Endothelial cell of umbilical vein (primary cell): ENCODE measurements at regions not wholly inside any gene's neighbourhood (a gene's known extent, or its start where the extent isn't known, plus 50 kb on each side); places are given as distances from the start of the nearest gene placed in this dataset.

ENCODE experiments used
- BruUV-seq: library from RNA; stranded (reverse); fragments of 400-500 nt; replicated peaks from 2 replicates; lab custom pipeline; 2021; lab: Mats Ljungman, UMichigan
- CTCF ChIA-PET: fragments of 300-600, 350-600 bp; sonication (Branson Sonifier 250); formaldehyde crosslinking; loops from one replicate; lab custom pipeline; 2021; ENCODE audit warnings: antibody characterized with exemption, inconsistent platforms; lab: Charles Lee
- POLR2A ChIA-PET: fragments of 300-600, 350-600 bp; sonication (Branson Sonifier 250); formaldehyde crosslinking; loops from one replicate; lab custom pipeline; 2021; ENCODE audit warnings: antibody characterized with exemption, inconsistent platforms; lab: Charles Lee
- DNase-seq: peaks from one replicate; pipeline ENCODE4 v3.0.0-alpha.2; 2011; ENCODE audit warnings: low read depth, low spot score
- FAIRE-seq: peaks from 2 replicates; lab custom pipeline; 2011; peaks lifted over from hg19 to GRCh38; lab: Jason Lieb, UNC
- H2AFZ ChIP-seq: 2 replicates; pipeline ENCODE4 v1.6.0; 2012; ENCODE audit warnings: low read depth, low read length, control low read depth, inconsistent platforms
- H3K27ac ChIP-seq: 2 replicates; pipeline ENCODE4 v1.5.1; 2011; ENCODE audit warnings: low read depth, mild to moderate bottlenecking, control low read depth, low read length, moderate library complexity; ENCODE audit not compliant: insufficient read depth
- H3K27me3 ChIP-seq, 2 experiments: 2 replicates each; pipeline versions ENCODE4 v1.6.0 to v1.6.1; 2011; ENCODE audit warnings: low read length in 2 of 2, mixed read lengths in 1 of 2; ENCODE audit not compliant: control insufficient read depth in 2 of 2, insufficient read depth in 2 of 2
- H3K36me3 ChIP-seq, 2 experiments: 2 replicates in 1 of 2; 3 replicates in 1 of 2; pipeline ENCODE4 v1.5.1; 2011; ENCODE audit warnings: low read length in 2 of 2, mild to moderate bottlenecking in 1 of 2, moderate library complexity in 1 of 2; ENCODE audit not compliant: control insufficient read depth in 2 of 2, insufficient read depth in 2 of 2; ENCODE audit errors: extremely low read depth in 1 of 2
- H3K4me1 ChIP-seq: 3 replicates; pipeline ENCODE4 v1.5.1; 2011; ENCODE audit warnings: mild to moderate bottlenecking, low read length; ENCODE audit not compliant: control insufficient read depth, insufficient read depth; ENCODE audit errors: extremely low read depth
- H3K4me2 ChIP-seq: 2 replicates; pipeline ENCODE4 v1.6.1; 2011; ENCODE audit warnings: low read length, control low read depth, mixed read lengths; ENCODE audit not compliant: insufficient read depth
- H3K4me3 ChIP-seq, 3 experiments: fragments of 200-600 bp in 1 of 3; sonication (generic), shearing (Covaris generic) in 1 of 3; replicated peaks in 1 of 3; 2 replicates each; pipeline ENCODE4 v1.5.1; 2011 to 2016; ENCODE audit warnings: control low read depth in 3 of 3, low read length in 3 of 3, mild to moderate bottlenecking in 2 of 3, inconsistent platforms in 1 of 3, low read depth in 1 of 3, moderate library complexity in 1 of 3; ENCODE audit not compliant: insufficient read depth in 1 of 3
- H3K79me2 ChIP-seq: 2 replicates; pipeline ENCODE4 v1.6.0; 2012; ENCODE audit warnings: low read length, inconsistent platforms; ENCODE audit not compliant: control insufficient read depth, insufficient read depth
- H3K9ac ChIP-seq: replicated peaks from 2 replicates; pipeline ENCODE3; 2011; ENCODE audit warnings: low read length, control low read depth; ENCODE audit not compliant: insufficient read depth; ENCODE audit errors: extremely low read depth
- H3K9me1 ChIP-seq: replicated peaks from 3 replicates; pipeline ENCODE4 v1.6.0; 2011; ENCODE audit warnings: mild to moderate bottlenecking, low read length; ENCODE audit not compliant: control insufficient read depth, insufficient read depth; ENCODE audit errors: extremely low read depth
- H3K9me3 ChIP-seq: replicated peaks from 2 replicates; pipeline ENCODE4 v1.5.1; 2012; ENCODE audit warnings: low read length, inconsistent platforms; ENCODE audit not compliant: control insufficient read depth, insufficient read depth
- H4K20me1 ChIP-seq: replicated peaks from 2 replicates; pipeline ENCODE3; 2011; ENCODE audit warnings: mild to moderate bottlenecking, low read length; ENCODE audit not compliant: control insufficient read depth, insufficient read depth; ENCODE audit errors: extremely low read depth
- CTCF ChIP-seq, 2 donors: IDR thresholded peaks; 1 replicate in 1 of 2; 2 replicates in 1 of 2; pipeline ENCODE4 v1.5.1; 2011; ENCODE audit warnings: low read length in 2 of 2, mild to moderate bottlenecking in 2 of 2, moderate library complexity in 2 of 2, control low read depth in 1 of 2, inconsistent platforms in 1 of 2, low read depth in 1 of 2; ENCODE audit not compliant: insufficient read depth in 1 of 2; ENCODE audit errors: extremely low read depth in 1 of 2
- EZH2 ChIP-seq: IDR thresholded peaks from 2 replicates; pipeline ENCODE4 v1.6.1; 2012; ENCODE audit warnings: borderline replicate concordance, low read depth, mild to moderate bottlenecking, moderate library complexity, low read length, inconsistent platforms; ENCODE audit not compliant: severe bottlenecking
- FOS ChIP-seq: IDR thresholded peaks from 2 replicates; pipeline ENCODE4 v1.6.1; 2011; ENCODE audit warnings: mild to moderate bottlenecking, low read length, moderate library complexity, borderline replicate concordance; ENCODE audit not compliant: insufficient read depth
- GATA2 ChIP-seq: IDR thresholded peaks from 2 replicates; pipeline ENCODE4 v1.7.0; 2011; ENCODE audit warnings: low read depth, mild to moderate bottlenecking, moderate library complexity, mixed read lengths, low read length; ENCODE audit not compliant: insufficient read length, insufficient read depth
- JUN ChIP-seq: IDR thresholded peaks from 2 replicates; pipeline ENCODE4 v1.6.1; 2011; ENCODE audit warnings: borderline replicate concordance, low read depth; ENCODE audit not compliant: insufficient read length, insufficient read depth
- MYC ChIP-seq: IDR thresholded peaks from one replicate; pipeline ENCODE4 v1.6.1; 2011; ENCODE audit warnings: mild to moderate bottlenecking, low read depth, low read length
- POLR2A ChIP-seq: IDR thresholded peaks from 2 replicates; pipeline ENCODE4 v1.6.1; 2012; ENCODE audit warnings: low read depth, mild to moderate bottlenecking, control low read depth, low read length
- POLR2AphosphoS5 ChIP-seq: IDR thresholded peaks from 2 replicates; pipeline ENCODE4 v1.6.1; 2012; ENCODE audit warnings: low read depth, mild to moderate bottlenecking, control low read depth, low read length, moderate library complexity; ENCODE audit not compliant: insufficient read depth
- dilution Hi-C: fragments of 300-500 bp; cut with MboI; formaldehyde crosslinking; loops from one replicate; pipeline ENCODE4 v1.15.0; 2019; ENCODE audit warnings: low sequenced_read_pairs; ENCODE audit not compliant: extremely low pct_ligation_motif_present
- intact Hi-C: fragments of 100-400 bp; cut with micrococcal nuclease; formaldehyde crosslinking; loops from one replicate; pipeline ENCODE4 v1.10.0; 2022
- TF ChIP-seq, protein P1 (sequence below): IDR thresholded peaks from 2 replicates; pipeline ENCODE4 v1.6.1; 2011; ENCODE audit not compliant: insufficient read depth, insufficient read length

- no peak overlapping the region for H3K27ac ChIP-seq
- intact Hi-C loops, result no loop called here
- TF ChIP-seq MYC, result no peak
- TF ChIP-seq, protein P1, sequence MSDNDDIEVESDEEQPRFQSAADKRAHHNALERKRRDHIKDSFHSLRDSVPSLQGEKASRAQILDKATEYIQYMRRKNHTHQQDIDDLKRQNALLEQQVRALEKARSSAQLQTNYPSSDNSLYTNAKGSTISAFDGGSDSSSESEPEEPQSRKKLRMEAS, result no peak
- no peak for TF ChIP-seq FOS
- no peak for TF ChIP-seq CTCF (IDR thresholded peaks at IDR 0.05; ENCODE audit: extremely low read depth in 1 of 2, insufficient read depth in 1 of 2, low read depth in 1 of 2, low read length in 2 of 2)
- TF ChIP-seq GATA2, result no peak
- TF ChIP-seq JUN, result no peak
- no peak for TF ChIP-seq POLR2AphosphoS5
- no peak for TF ChIP-seq EZH2
- no peak for TF ChIP-seq POLR2A
Measured at GRCh38 chr3:30358871-30359270, 247.5 kb upstream of the TGFBR2 start.

More at GRCh38 chr3:30358871-30359270, 247.5 kb upstream of the TGFBR2 start:
- FAIRE-seq, result no peak
- Histone ChIP-seq H3K36me3 (no peaks in the 10 kb centered on the region), H4K20me1 (no peaks in the 10 kb centered on the region), H3K79me2 (no peaks in the 10 kb centered on the region), H3K27me3 (no peaks in the 10 kb centered on the region), H3K4me1 (no peaks in the 10 kb centered on the region), H3K9me3 (no peaks in the 10 kb centered on the region), H2AFZ (no peak overlapping the region), H3K4me3 (no peak overlapping the region), H3K4me2 (no peak overlapping the region), H3K9ac (no peak overlapping the region), H3K9me1 (no peaks in the 10 kb centered on the region)
- dilution Hi-C loops, result no loop called here
- POLR2A ChIA-PET, result no interaction called here
- BruUV-seq, result no TSS peak
- DNase-seq, result no peak
- CTCF ChIA-PET, result no interaction called here
